GM19395 (cell line): ENCODE measurements at regions not wholly inside any gene's neighbourhood (a gene's known extent, or its start where the extent isn't known, plus 50 kb on each side); places are given as distances from the start of the nearest gene placed in this dataset.

Experiments used
- ATAC-seq: cut with Tn5 transposase; IDR thresholded peaks from one replicate; pipeline ENCODE4 v1.9.1; 2021; ENCODE audit warnings: mild to moderate bottlenecking, moderate library complexity; ENCODE audit not compliant: unreplicated experiment

DNA sequence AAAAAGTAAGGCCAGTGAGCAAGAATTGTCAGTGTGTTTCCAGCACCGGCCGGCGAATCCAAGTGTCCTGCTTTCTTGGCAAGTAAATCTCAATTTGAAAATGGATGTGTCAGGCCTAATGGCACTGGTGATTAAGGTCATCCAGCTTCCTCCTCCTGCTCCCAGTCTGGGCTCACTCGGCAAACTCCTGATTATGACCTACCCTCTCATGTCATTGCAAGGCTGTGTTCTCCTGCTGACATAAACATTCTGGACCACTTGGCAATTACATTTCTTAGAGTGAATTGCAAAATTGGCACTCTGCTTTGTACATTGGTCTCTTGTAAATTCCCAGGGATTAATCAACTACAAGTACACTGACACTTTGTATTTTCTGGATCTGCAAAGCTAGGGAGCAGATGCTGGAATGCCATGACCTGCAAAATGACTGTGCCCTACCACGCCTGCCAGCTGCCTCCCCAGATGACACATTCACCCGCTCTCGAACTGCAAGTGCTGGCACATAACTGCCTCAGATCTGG is 473.8 kb downstream of the KIF20B start:
- ATAC-seq: no peak

- no peak for ATAC-seq
Observed at GRCh38 chr10:90179696-90180407, 478.5 kb downstream of the KIF20B start.

- ATAC-seq: no peak
Observed at GRCh38 chr10:90180886-90181691, 479.7 kb downstream of the KIF20B start.

- no peak for ATAC-seq
Observed at GRCh38 chr10:90192825-90193224, 491.4 kb downstream of the KIF20B start.

DNA sequence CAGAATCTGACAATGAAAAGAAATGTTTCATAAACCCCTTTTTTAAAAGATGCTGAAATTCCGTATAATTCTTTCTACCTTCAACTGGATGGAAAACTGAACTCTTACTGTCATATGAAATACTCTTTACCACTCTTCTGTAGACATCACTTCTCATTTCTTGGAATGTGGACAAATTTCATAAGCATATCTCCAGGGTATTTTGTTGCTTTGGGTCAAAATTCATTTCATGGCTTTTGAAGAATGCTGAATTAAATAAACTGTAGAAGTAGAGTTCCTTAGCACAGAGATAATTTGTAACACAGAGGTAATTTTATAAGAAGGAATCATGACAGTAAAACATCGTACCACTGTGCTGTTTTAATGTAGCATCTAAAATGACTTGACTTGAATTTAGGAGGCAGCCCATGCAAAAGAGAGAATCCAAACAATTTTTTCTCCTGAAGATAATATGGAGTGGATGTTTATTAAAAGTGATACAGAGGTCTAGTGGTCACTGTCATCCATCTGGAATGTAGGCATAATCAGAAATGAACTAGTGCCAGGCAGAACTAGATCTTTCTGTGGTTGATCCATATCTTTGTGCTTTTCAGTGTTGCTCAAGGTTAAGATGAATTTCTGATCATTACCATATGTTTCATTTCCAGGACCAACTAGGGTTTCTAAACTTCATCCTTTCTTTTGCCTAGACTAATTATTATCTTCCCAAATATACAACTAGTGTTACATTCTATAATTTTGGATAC is 492.0 kb downstream of the KIF20B start:
- ATAC-seq: no peak

GRCh38 chr10:90195288-90195840 is 494.0 kb downstream of the KIF20B start:
- ATAC-seq: no peak

GRCh38 chr10:90197766-90198165 is 496.4 kb downstream of the KIF20B start:
- ATAC-seq: no peak

GRCh38 chr10:90199093-90199492 is 497.7 kb downstream of the KIF20B start:
- no peak for ATAC-seq

- no peak for ATAC-seq
Observed at GRCh38 chr10:90199513-90199912, 498.1 kb downstream of the KIF20B start.

GRCh38 chr10:90204131-90204955 is 503.0 kb downstream of the KIF20B start:
- ATAC-seq: no peak

DNA sequence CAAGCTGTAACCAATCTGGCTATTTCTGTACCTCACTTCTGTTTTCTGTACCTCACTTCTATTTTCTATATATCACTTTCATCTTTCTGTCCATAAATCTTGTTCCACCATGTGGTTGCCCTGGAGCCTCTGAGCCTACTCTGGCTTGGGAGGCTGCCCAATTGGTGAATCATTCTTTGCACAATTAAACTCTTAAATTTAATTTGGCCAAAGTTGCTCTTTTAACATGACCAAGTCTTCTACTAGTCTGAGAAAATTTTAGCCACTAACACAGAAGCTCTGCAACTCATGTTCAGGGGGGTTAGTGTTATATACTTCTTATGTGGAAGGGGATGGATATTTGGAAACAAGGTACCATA is 503.5 kb downstream of the KIF20B start:
- no peak for ATAC-seq

DNA sequence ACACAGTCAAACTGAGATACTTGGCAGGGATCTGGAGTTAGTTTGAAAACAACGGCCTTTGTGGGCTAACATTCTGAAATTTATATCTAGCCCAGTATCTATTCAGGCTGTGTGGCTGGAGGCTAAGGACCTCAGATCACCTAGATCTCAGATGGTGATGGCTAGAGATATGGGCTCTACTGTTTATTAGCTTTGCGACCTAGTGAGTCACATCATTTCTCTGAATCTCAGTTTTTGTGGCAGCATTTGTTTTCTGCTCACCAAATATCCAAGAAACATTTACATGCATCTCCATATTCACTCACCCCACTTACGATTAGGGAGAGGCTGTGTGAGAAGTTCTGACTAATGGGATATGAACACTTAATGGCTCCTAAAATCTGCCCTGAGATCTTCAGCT is 503.9 kb downstream of the KIF20B start:
- no peak for ATAC-seq

DNA sequence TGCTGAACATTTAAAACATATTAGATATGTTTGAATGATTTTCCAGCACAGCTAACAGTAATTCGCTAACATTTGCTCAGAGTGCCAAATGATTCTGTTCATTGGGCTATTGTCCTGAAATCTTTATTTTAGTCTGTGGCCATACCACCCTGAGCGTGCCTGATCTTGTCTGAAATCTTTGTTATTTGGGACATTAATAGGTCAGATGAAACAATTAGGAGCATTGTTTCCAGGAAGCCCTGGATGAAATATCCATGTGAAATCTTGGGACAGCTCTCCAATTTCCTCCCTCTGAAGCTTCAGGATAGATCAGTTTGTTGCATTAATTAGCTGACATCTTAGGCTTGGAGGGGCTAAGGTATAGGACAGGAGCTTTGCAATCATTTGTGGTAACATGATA is 512.0 kb downstream of the KIF20B start:
- no peak for ATAC-seq

DNA sequence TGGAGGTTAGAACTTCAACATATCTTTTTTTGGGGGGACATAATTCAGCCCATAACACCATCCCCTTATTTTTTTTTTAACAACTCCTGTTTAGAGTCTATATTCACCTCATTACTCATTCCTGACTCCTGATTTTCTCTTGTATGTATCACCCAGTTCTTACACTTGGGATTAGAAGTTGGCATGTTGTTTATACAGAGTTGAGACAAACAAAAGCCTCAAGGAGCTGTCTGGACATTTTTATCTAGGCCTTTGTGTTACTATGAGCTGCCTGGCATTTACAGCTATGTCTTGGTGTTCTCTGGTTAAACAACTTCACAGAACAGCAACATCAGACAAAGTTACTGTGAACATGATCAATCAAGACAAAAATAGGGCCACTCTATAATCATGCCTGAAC is 517.5 kb downstream of the KIF20B start:
- no peak for ATAC-seq

GRCh38 chr10:90222372-90222771 is 521.0 kb downstream of the KIF20B start:
- ATAC-seq: no peak

DNA sequence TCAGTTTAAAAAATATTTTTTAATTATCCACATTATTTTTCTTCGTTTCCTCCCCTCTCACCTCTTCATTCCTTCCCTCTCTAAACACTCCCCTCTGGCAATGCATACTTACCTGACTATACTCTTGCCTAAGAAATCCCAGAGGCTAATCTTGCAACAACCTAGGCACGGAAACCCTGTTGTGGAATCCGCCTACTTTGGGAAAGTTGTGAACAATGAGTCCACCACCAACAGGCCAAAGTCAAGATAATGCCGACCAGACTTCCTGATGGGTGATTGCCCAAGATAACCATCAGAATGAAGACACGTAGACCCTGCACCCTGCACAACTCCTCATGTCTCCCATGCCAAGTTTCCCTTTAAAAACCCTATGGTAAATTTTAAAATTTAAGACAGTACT is 521.5 kb downstream of the KIF20B start:
- no peak for ATAC-seq

GRCh38 chr10:90224791-90225566 is 523.6 kb downstream of the KIF20B start:
- ATAC-seq: no peak

DNA sequence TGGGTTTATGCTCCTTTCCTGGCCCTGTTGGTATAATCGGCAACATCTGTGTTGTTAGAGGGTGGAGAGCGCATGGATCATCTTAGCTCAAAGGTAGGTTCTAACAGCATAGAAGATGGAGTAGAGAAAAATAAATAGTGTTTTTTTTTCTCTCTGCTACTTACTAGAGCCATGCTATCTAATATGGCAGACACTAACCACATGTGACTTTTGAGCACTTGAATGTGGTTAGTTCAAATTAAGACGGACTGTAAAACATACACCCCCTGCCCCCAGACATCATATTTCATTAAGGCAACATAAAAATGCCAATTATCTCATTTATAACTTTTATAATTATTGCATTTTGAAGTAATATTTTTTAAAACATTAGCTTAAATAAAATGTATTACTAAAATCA is 525.1 kb downstream of the KIF20B start:
- ATAC-seq: no peak

- no peak for ATAC-seq
Observed at GRCh38 chr10:90227217-90227656, 525.8 kb downstream of the KIF20B start.

- ATAC-seq: no peak
Observed at GRCh38 chr10:90227786-90228185, 526.4 kb downstream of the KIF20B start.
